Fibroblast of the aortic adventitia (primary cell): ENCODE measurements at regions not wholly inside any gene's neighbourhood (a gene's known extent, or its start where the extent isn't known, plus 50 kb on each side); places are given as distances from the start of the nearest gene placed in this dataset.

Source experiments
- DNase-seq: peaks from one replicate; pipeline ENCODE4 v3.0.0-alpha.2; 2010; ENCODE audit warnings: low read depth
- H3K4me3 ChIP-seq: 2 replicates; pipeline ENCODE4 v1.5.1; 2011; ENCODE audit warnings: low read depth, mild to moderate bottlenecking, control low read depth, low read length, moderate library complexity
- TF ChIP-seq, protein P1 (sequence below): IDR thresholded peaks from 2 replicates; pipeline ENCODE4 v1.5.1; 2011; ENCODE audit warnings: mild to moderate bottlenecking, low read length, control low read depth, inconsistent platforms; ENCODE audit not compliant: insufficient read depth

GRCh38 chr10:23886355-23886754 lies 322.6 kb upstream of the KIAA1217 start:
- TF ChIP-seq, protein P1, sequence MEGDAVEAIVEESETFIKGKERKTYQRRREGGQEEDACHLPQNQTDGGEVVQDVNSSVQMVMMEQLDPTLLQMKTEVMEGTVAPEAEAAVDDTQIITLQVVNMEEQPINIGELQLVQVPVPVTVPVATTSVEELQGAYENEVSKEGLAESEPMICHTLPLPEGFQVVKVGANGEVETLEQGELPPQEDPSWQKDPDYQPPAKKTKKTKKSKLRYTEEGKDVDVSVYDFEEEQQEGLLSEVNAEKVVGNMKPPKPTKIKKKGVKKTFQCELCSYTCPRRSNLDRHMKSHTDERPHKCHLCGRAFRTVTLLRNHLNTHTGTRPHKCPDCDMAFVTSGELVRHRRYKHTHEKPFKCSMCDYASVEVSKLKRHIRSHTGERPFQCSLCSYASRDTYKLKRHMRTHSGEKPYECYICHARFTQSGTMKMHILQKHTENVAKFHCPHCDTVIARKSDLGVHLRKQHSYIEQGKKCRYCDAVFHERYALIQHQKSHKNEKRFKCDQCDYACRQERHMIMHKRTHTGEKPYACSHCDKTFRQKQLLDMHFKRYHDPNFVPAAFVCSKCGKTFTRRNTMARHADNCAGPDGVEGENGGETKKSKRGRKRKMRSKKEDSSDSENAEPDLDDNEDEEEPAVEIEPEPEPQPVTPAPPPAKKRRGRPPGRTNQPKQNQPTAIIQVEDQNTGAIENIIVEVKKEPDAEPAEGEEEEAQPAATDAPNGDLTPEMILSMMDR, result no peak
- no peak overlapping the region for H3K4me3 ChIP-seq
- DNase-seq, result no peak

DNA sequence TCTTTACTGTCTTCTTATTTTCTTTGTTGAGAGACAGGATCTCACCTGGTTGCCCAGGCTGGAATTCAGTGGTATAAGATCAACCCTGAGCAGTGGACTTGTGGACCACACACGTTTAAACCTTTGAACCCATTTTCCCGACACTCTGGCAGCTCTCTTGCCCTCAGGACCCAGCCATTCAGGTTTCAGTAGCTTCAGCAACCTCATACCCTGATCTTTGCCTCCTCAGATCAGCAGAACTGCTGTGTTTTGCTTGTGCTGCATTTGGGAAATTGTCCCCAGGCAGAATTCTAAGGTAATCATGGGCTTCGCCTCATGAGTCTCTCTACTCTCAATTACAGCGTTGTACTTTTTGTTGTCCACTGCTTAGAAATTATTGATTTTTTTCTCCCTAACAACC lies 317.6 kb upstream of the KIAA1217 start:
- TF ChIP-seq, protein P1, result no peak
- DNase-seq, result no peak
- no peak overlapping the region for H3K4me3 ChIP-seq

DNA sequence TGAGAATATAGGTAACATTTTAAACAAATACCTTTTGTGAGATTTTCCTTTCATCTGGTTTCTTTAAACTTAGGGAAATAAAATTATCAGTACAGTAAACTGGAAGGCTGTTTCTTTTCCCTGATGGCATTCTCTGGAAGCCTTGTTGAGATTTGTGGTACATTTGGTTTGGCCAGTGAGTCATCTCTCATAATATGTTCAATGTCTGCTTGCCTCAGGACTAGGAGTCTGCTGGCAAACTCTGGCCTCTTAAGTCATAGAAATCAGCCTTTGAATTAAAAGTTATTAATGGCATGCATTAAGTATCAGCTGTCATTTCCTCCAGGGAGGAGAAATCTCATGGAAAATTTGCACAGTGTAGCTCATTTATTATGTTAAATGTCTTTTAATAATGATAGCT lies 316.6 kb upstream of the KIAA1217 start:
- TF ChIP-seq, protein P1, result no peak
- DNase-seq, result no peak
- H3K4me3 ChIP-seq, result no peak overlapping the region

GRCh38 chr10:23897267-23897666 lies 311.7 kb upstream of the KIAA1217 start:
- no peak overlapping the region for H3K4me3 ChIP-seq
- no peak for DNase-seq
- TF ChIP-seq, protein P1, result no peak

GRCh38 chr10:23897861-23898260 lies 311.1 kb upstream of the KIAA1217 start:
- no peak for DNase-seq
- H3K4me3 ChIP-seq, result no peak overlapping the region
- TF ChIP-seq, protein P1, result no peak

GRCh38 chr10:23899166-23899565 lies 309.8 kb upstream of the KIAA1217 start:
- no peak for DNase-seq
- TF ChIP-seq, protein P1, result no peak
- H3K4me3 ChIP-seq, result no peak overlapping the region

- no peak for DNase-seq
- TF ChIP-seq, protein P1, result no peak
- H3K4me3 ChIP-seq, result no peak overlapping the region
Observed at GRCh38 chr10:23910291-23910690, 298.6 kb upstream of the KIAA1217 start.
